GM12892 (cell line): ENCODE measurements at regions not wholly inside any gene's neighbourhood (a gene's known extent, or its start where the extent isn't known, plus 50 kb on each side); places are given as distances from the start of the nearest gene placed in this dataset.

Experiments used
- DNase-seq: peaks from one replicate; pipeline ENCODE4 v3.0.0; 2011; ENCODE audit not compliant: insufficient read length
- FAIRE-seq: peaks from 2 replicates; lab custom pipeline; 2011; peaks lifted over from hg19 to GRCh38; lab: Jason Lieb, UNC
- POLR2A ChIP-seq: IDR thresholded peaks from 2 replicates; pipeline ENCODE4 v1.6.1; 2011; ENCODE audit warnings: low read depth, low read length, control low read depth
- POLR2AphosphoS5 ChIP-seq: IDR thresholded peaks from 2 replicates; pipeline ENCODE4 v1.6.1; 2011; ENCODE audit warnings: low read depth, low read length, control low read depth
- TAF1 ChIP-seq: IDR thresholded peaks from 2 replicates; pipeline ENCODE4 v1.6.1; 2011; ENCODE audit warnings: low read depth, mild to moderate bottlenecking, control low read depth, low read length, borderline replicate concordance

DNA sequence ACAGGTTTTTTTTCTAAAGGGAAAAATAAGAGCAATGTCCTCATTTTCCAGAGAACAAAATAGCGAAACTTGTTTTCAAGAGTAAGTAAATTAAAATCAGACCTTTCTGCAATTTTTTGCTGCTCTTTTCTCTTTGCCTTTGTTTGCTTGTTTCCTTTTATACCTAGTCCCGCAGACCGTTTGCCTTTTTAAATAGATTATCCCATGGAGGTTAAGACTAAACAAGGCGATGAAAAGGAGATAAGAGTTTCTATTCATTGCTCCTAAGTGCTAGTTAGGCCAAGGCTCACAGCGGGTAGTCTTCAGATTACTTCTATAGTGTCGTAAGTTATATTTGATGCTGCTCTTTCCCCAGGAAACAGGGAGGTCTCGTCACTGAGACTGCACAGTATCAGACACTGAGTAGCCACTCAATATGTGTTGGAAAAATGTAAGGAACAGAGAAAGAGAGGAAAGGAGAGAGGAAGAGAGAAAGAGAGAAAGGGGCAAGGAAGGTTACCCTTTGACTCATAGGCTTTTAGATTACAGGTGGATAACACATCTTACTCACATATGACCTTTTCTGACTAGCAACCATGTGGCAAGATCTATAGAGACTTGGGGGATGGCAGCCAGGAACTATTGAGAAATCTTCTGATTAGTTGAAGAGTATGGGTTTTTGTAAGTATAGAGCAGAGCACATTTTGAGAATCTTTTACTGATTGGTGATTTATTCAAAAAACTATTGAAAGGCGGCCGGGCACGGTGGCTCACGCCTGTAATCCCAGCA, 107.5 kb upstream of the PARP11 start:
- no peak for TF ChIP-seq TAF1
- no peak for TF ChIP-seq POLR2AphosphoS5
- TF ChIP-seq POLR2A, result no peak
- DNase-seq, result no peak
- no peak for FAIRE-seq

GRCh38 chr12:3977621-3978020, 104.4 kb upstream of the PARP11 start:
- no peak for FAIRE-seq
- TF ChIP-seq TAF1 (no peak), POLR2AphosphoS5 (no peak), POLR2A (no peak)
- no peak for DNase-seq

DNA sequence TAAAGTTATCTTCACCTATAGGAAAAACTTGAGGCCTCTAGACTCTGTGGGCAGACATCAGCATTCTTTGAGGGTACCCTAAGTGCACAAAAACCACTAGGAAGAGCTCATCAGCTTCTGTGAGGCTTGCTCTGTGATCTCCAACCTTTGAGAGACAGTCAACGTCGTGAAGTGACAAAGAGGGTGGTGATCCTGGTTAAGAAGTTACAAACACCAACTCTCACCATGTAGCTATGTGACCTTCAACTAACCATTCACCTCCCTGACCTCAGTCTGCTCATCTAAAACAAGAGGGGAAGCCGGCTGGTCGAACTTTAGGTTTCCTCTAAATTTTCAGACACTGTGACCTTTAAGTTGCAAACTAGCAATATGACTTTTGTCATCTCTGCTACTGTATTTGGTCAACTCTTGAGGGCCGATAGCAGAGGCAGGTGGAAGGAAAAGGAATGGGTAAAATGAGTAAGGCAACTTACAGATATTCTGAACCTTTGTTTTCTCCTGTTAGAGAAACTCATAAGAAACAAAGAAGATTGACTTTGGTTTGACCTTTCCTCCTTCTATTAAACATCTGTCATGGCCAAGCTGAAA, 103.2 kb upstream of the PARP11 start:
- DNase-seq, result no peak
- no peak for FAIRE-seq
- no peak for TF ChIP-seq POLR2A

DNA sequence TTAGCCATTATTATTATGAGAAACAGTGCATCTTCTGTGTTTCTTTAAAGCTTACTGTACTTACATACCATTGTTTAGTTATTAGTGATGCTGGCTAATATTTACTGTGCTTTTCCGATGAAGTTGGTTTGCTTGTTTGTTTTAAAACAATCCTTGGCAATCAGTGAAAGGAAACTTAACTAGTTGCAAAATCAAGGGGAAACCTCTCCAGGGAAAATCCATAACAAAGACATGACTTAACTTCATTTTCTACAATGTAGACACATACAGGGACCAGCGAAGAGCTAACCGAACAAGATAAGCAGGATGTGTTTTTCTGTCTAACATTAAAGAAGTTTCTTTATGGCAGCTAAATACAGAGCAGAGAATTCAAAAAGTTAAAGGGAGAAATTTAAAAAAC, 102.5 kb upstream of the PARP11 start:
- DNase-seq, result no peak
- TF ChIP-seq POLR2A, result no peak
- FAIRE-seq, result no peak

DNA sequence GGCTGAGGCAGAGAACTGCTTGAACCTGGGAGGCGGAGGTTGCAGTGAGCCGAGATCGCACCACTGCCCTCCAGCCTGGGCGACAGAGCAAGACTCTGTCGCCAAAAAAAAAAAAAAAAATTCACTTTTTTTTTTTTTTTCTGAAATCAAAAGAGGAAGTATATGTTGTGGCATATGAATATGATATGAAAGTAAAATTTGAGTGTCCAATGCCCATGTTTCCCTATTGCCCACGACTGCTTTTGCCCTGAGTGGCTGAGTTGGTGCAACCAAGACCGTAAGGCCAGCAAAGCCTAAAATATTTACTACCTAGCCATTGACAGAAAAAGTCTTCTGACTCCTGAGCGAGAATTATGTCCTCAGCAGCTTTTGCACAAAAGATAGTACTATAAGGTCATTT, 101.7 kb upstream of the PARP11 start:
- no peak for DNase-seq
- no peak for TF ChIP-seq POLR2AphosphoS5
- TF ChIP-seq POLR2A, result no peak
- FAIRE-seq, result no peak

GRCh38 chr12:3973973-3974644, 100.9 kb upstream of the PARP11 start:
- TF ChIP-seq POLR2A, result no peak
- TF ChIP-seq POLR2AphosphoS5, result no peak
- TF ChIP-seq TAF1, result no peak
- DNase-seq (no peak), FAIRE-seq (peak; percentile 73)

DNA sequence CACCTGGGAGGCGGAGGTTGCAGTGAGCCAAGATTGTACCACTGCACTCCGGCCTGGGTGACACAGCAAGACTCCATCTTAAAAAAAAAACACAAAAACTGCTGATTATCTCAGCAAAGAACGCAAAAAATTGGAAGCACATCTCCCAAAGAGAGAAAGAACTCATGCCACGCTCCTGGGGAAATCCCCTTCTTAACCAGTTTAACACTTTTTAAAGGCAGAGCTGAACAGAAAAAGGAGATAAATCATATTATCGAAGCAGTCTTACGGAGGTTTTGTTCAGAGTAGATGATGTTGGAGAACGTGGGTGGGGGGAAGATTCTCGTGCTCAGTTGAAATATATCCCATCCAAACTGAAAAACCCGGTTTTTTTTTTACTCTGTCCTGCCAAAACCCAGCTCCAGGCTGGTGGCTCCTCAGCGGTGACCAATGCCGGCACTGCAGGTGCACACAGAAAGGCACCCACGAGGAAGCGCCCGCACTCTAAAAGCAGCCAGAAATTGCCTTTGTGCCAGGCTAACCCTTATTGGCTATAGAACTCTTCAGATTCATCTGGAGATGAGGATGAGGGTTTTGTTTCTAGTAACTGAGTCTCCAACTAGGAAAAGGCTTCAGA, 100.2 kb upstream of the PARP11 start:
- no peak for DNase-seq
- TF ChIP-seq POLR2A, result no peak
- TF ChIP-seq POLR2AphosphoS5, result no peak
- no peak for TF ChIP-seq TAF1
- FAIRE-seq, result no peak

DNA sequence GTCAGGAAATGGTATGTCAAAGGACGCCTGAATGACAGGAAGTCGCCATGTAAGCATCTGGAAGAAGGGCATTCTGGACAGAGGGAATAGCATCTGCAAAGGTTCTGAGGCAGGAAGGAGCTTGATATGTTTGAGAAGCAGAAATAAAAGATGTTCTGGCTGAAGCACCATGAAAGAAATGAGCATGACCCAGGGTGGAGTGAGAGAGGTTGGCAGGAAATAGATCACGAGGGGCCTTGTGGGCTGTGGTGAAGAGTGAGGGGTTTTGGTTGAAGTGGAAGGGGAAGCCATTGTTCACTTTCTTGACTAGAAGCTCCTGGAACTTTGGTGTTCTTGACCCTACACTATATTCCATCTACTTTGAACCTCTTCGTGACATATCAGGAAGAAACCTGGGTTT, 99.4 kb upstream of the PARP11 start:
- TF ChIP-seq TAF1 (no peak), POLR2A (no peak), POLR2AphosphoS5 (no peak)
- DNase-seq, result no peak
- FAIRE-seq, result no peak

- DNase-seq, result no peak
- TF ChIP-seq POLR2A (no peak), POLR2AphosphoS5 (no peak), TAF1 (no peak)
- FAIRE-seq, result no peak
These were observed 95.3 kb upstream of the PARP11 start for GRCh38 chr12:3968523-3968922.

- DNase-seq, result no peak
- TF ChIP-seq POLR2A (no peak), TAF1 (no peak), POLR2AphosphoS5 (no peak)
- FAIRE-seq, result no peak
These were observed 94.5 kb upstream of the PARP11 start for GRCh38 chr12:3967556-3968160.

GRCh38 chr12:3966376-3966775, 93.2 kb upstream of the PARP11 start:
- FAIRE-seq, result no peak
- no peak for DNase-seq
- no peak for TF ChIP-seq TAF1
- TF ChIP-seq POLR2A, result no peak
- no peak for TF ChIP-seq POLR2AphosphoS5

GRCh38 chr12:3965046-3965445, 91.8 kb upstream of the PARP11 start:
- FAIRE-seq, result no peak
- DNase-seq, result no peak
- TF ChIP-seq POLR2AphosphoS5 (no peak), TAF1 (no peak), POLR2A (no peak)
